BJ (cell line): ENCODE measurements at regions not wholly inside any gene's neighbourhood (a gene's known extent, or its start where the extent isn't known, plus 50 kb on each side); places are given as distances from the start of the nearest gene placed in this dataset.

Experiments
- CTCF ChIA-PET: fragments of 350-600 bp; formaldehyde crosslinking; extraction: SDS; loops from one replicate; lab custom pipeline; 2021; ENCODE audit warnings: antibody characterized with exemption, inconsistent platforms; lab: Yijun Ruan, JAX
- POLR2A ChIA-PET: fragments of 300-600 bp; sonication (Branson Sonifier 250); formaldehyde crosslinking; extraction: SDS; loops from one replicate; lab custom pipeline; 2021; ENCODE audit warnings: antibody characterized with exemption; lab: Charles Lee
- DNase-seq: peaks from one replicate; pipeline ENCODE4 v3.0.0-alpha.2; 2011; ENCODE audit warnings: low read depth
- H3K27me3 ChIP-seq: 2 replicates; pipeline ENCODE4 v1.6.0; 2011; ENCODE audit warnings: low read length; ENCODE audit not compliant: control insufficient read depth, insufficient read depth
- H3K36me3 ChIP-seq: 2 replicates; pipeline ENCODE4 v1.5.1; 2011; ENCODE audit warnings: low read length; ENCODE audit not compliant: control insufficient read depth, insufficient read depth
- H3K4me3 ChIP-seq: 2 replicates; pipeline ENCODE4 v1.5.1; 2011; ENCODE audit warnings: low read depth, mild to moderate bottlenecking, control low read depth, low read length
- CTCF ChIP-seq: IDR thresholded peaks from 2 replicates; pipeline ENCODE4 v1.5.1; 2011; ENCODE audit warnings: low read depth, mild to moderate bottlenecking, control low read depth, inconsistent platforms, low read length, moderate library complexity; ENCODE audit not compliant: insufficient read depth

- POLR2A ChIA-PET, result no interaction called here
- CTCF ChIA-PET, result no interaction called here
Measured at GRCh38 chr6:91637217-91637616, 1050.3 kb upstream of the MAP3K7 start.

GRCh38 chr6:91634791-91635190 is 1047.9 kb upstream of the MAP3K7 start:
- CTCF ChIA-PET, result no interaction called here
- H3K27me3 ChIP-seq, result no peaks in the 10 kb centered on the region
- no peak overlapping the region for H3K4me3 ChIP-seq
- no peak for TF ChIP-seq CTCF
- POLR2A ChIA-PET, result interaction anchor here (0.6 kb wide), 1 partner anchor 118 kb away, joined by 8 read pairs; no protein-coding TSS in a partner anchor
- DNase-seq, result no peak
- H3K36me3 ChIP-seq, result no peaks in the 10 kb centered on the region

More at GRCh38 chr6:91637217-91637616, 1050.3 kb upstream of the MAP3K7 start:
- DNase-seq, result no peak
- Histone ChIP-seq H3K27me3 (no peaks in the 10 kb centered on the region), H3K36me3 (no peaks in the 10 kb centered on the region), H3K4me3 (no peak overlapping the region)
- no peak for TF ChIP-seq CTCF

DNA sequence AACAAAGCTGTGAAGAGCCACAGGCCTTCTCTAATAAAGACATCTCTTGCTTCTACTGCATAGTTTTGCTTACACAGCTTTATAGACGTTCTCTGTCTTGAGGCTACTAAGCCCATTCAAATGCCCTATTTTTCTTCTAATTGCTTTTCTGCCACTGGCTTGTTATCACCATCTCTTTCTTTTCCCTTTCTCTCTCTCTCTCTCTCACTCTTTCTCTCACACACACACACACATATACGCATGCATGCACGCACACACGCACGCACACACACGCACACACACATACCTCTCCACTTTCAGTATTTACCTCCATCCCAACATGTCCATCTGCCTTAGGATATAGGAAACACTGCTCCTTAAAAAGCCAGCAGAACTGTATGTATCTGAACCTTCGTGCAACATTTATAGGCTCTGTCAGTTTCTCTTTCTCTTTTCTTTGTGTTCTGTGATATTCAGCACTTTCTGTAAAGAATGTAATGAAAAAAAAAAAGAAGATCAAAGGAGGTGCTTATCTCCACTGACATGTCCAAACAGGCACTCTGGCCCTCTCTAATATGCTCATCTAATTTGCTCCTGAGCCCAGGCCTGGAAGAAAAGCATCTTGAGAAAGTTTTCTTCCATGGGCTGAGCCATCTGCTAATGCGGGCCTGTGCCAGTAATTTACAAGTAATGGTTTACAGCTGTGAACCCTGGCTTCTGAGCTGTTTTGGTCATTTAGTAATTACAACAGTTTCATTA is 1046.7 kb upstream of the MAP3K7 start:
- ChIA-PET POLR2A (no interaction called here), CTCF (no interaction called here)
- TF ChIP-seq CTCF, result no peak
- H3K36me3 ChIP-seq, result no peaks in the 10 kb centered on the region
- no peak for DNase-seq
- no peak overlapping the region for H3K4me3 ChIP-seq
- H3K27me3 ChIP-seq, result no peaks in the 10 kb centered on the region

- Histone ChIP-seq H3K4me3 (no peak overlapping the region), H3K27me3 (no peaks in the 10 kb centered on the region), H3K36me3 (no peaks in the 10 kb centered on the region)
- no peak for DNase-seq
- no peak for TF ChIP-seq CTCF
- ChIA-PET POLR2A (interaction anchor here (0.6 kb wide), 1 partner anchor 30 kb away, joined by 3 read pairs; no protein-coding TSS in a partner anchor), CTCF (no interaction called here)
Measured at GRCh38 chr6:91632308-91632707, 1045.4 kb upstream of the MAP3K7 start.

DNA sequence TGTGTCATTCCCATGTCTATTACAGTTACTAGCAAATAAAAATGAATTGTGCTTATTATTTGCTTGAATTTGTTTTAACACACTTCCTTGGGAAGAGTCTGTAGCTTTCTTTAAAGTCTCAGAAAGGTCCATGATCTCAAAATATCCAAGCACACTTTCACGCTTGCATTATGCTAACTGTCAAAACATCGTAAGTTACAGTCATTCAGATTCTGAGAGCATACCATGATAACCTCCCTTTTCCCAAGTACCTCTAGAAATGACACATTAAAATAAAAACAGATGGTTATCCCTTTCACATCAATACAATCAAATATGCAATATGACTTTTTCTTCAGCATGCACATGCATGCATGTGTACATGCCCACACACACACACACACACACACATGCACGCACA is 1044.4 kb upstream of the MAP3K7 start:
- TF ChIP-seq CTCF, result no peak
- no peaks in the 10 kb centered on the region for H3K36me3 ChIP-seq
- ChIA-PET CTCF (no interaction called here), POLR2A (no interaction called here)
- no peak overlapping the region for H3K4me3 ChIP-seq
- no peaks in the 10 kb centered on the region for H3K27me3 ChIP-seq
- DNase-seq, result no peak
